ENCODE measurements at regions not wholly inside any gene's neighbourhood (a gene's known extent, or its start where the extent isn't known, plus 50 kb on each side); places are given as distances from the start of the nearest gene placed in this dataset.

GRCh38 chr7:115533785-115534184 lies 496.8 kb downstream of the TFEC start:
- in situ Hi-C loops (cut with HindIII; ENCODE audit: low pct_unique_long_range_greater_than_20kb, low sequenced_read_pairs), result no loop called here
- DNase-seq (ENCODE audit: low read depth), result no peak

- DNase-seq (ENCODE audit: low read depth), result no peak
- in situ Hi-C loops (cut with HindIII; ENCODE audit: low pct_unique_long_range_greater_than_20kb, low sequenced_read_pairs), result no loop called here
Observed at GRCh38 chr7:115526278-115526677, 504.3 kb downstream of the TFEC start.

GRCh38 chr7:115522174-115522573 lies 508.4 kb downstream of the TFEC start:
- no peak for DNase-seq (ENCODE audit: low read depth)
- in situ Hi-C loops (cut with HindIII; ENCODE audit: low pct_unique_long_range_greater_than_20kb, low sequenced_read_pairs), result no loop called here

- DNase-seq (ENCODE audit: low read depth), result no peak
- in situ Hi-C loops (cut with HindIII; ENCODE audit: low pct_unique_long_range_greater_than_20kb, low sequenced_read_pairs), result no loop called here
Observed at GRCh38 chr7:115516341-115516740, 514.2 kb downstream of the TFEC start.

- in situ Hi-C loops (cut with HindIII; ENCODE audit: low pct_unique_long_range_greater_than_20kb, low sequenced_read_pairs), result no loop called here
- no peak for DNase-seq (ENCODE audit: low read depth)
Observed at GRCh38 chr7:115511330-115511729, 519.2 kb downstream of the TFEC start.

- in situ Hi-C loops (cut with HindIII; ENCODE audit: low pct_unique_long_range_greater_than_20kb, low sequenced_read_pairs), result no loop called here
- DNase-seq (ENCODE audit: low read depth), result no peak
Observed at GRCh38 chr7:115505136-115505535, 525.4 kb downstream of the TFEC start.

DNA sequence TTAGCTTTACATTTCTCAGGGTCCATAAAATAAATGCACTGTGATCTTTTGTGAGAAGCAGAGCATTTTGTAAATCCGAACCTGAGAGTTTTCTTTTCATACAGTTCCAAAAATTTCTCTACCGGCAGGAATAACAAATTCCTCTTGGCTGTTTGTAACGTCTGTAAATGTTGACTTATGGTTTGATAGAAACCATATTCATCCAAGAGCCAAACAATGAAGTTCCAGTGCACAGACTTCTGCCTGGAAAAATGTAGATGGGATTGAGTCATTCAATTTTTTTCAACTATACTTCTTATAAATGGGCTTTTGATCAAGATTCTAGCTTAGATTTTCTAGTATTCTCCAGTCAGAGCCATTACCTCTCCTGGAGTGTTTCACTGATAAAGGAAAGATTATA lies 530.6 kb downstream of the TFEC start:
- no peak for DNase-seq (ENCODE audit: low read depth)
- in situ Hi-C loops (cut with HindIII; ENCODE audit: low pct_unique_long_range_greater_than_20kb, low sequenced_read_pairs), result no loop called here

GRCh38 chr7:115496006-115496405 lies 534.6 kb downstream of the TFEC start:
- DNase-seq (ENCODE audit: low read depth), result no peak
- in situ Hi-C loops (cut with HindIII; ENCODE audit: low pct_unique_long_range_greater_than_20kb, low sequenced_read_pairs), result no loop called here

DNA sequence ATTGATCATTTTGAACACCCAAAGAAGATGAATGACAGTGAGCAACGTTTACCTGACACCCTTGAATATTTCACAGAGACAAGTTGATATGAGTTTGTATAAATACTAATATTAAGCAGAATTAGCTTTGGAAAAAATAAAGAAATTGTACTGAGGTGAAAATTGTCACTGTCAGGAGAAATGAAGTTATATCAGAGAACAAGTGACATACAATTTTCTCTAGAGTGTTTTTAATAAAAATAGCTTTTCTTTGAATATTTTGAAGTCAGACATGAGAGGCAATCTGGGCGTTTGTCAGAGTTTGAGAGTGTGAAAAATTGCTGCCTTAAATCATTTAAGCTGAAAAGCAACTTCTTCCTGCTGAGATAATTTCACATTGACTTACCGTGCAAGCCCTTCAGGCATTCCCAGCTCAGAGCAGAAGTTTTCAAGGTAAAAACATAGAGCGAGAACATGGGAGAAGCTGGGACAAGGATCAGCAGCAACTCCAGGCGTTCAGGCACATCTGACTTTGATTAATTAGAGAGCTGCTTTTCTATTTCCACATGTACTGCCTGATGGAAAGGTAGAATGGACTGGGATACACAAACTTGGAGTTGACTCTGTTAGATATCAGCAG lies 535.9 kb downstream of the TFEC start:
- in situ Hi-C loops (cut with HindIII; ENCODE audit: low pct_unique_long_range_greater_than_20kb, low sequenced_read_pairs), result no loop called here
- DNase-seq (ENCODE audit: low read depth), result no peak

GRCh38 chr7:115493381-115493780 lies 537.2 kb downstream of the TFEC start:
- in situ Hi-C loops (cut with HindIII; ENCODE audit: low pct_unique_long_range_greater_than_20kb, low sequenced_read_pairs), result no loop called here
- no peak for DNase-seq (ENCODE audit: low read depth)

GRCh38 chr7:115491744-115492380 lies 538.7 kb downstream of the TFEC start:
- in situ Hi-C loops (cut with HindIII; ENCODE audit: low pct_unique_long_range_greater_than_20kb, low sequenced_read_pairs), result no loop called here
- no peak for DNase-seq (ENCODE audit: low read depth)

DNA sequence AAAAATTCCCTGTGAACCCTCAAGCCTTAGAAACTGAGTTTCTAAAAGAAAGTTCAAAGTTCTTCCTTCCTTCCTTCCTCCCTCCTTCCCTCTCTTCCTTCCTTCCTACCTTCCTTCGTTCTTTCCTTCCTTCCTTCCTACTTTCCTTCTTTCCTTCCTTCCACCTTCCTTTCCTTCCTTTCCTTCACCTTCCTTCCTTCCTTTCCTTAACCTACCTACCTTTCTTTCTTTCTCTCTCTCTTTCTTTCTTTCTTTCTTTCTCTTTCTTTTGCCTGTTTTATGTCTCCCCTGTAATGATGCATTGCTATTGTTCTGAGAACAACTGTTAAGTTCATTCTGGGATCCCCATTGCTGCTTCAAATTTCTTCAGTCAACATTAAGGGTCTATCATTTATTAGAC lies 551.1 kb downstream of the TFEC start:
- in situ Hi-C loops (cut with HindIII; ENCODE audit: low pct_unique_long_range_greater_than_20kb, low sequenced_read_pairs), result no loop called here
- DNase-seq (ENCODE audit: low read depth), result no peak

DNA sequence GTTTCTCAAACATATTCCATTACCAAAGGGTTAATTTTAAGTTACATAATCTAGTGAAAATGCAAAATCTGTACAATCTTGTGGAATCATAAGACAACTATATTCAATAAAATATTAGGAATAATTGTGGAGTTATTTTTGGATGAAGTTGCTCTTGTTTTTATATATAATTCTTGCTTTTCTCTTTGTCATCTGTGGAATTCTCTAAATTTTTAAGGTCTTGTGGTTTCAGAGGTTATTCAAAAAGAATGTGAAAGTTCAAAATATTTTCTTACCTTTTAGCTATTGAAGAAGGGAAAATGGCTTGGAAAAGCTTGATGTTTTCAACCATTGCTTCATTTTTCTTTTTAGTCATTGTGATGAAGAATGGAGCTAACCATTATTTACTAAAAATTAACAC lies 552.1 kb downstream of the TFEC start:
- DNase-seq (ENCODE audit: low read depth), result no peak
- in situ Hi-C loops (cut with HindIII; ENCODE audit: low pct_unique_long_range_greater_than_20kb, low sequenced_read_pairs), result no loop called here

GRCh38 chr7:115477193-115477651 lies 553.3 kb downstream of the TFEC start:
- in situ Hi-C loops (cut with HindIII; ENCODE audit: low pct_unique_long_range_greater_than_20kb, low sequenced_read_pairs), result no loop called here
- no peak for DNase-seq (ENCODE audit: low read depth)

DNA sequence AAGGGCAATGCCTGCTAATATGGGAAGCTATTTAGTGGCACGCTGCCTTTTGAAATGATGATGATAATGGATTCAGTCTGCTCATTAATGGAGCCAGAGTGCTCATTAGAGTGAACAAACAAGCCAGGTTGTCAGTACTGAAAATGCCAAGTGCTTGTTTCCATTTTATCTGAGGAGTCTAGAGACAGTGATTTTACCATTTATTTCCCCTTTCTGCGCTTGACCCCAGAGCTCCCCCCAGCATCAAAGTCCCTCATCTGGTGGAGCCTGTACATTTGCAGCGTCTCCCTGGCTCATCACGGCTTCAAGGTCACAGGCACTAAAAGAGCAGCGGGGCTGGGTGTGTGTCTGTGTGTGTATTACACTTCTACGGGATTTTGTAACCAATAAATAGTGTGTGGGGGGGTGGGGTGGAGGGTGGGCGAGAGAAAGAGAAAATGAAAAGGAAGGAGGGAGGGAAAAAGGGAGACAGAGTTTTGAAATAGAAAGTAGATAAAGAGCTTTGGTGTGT lies 553.8 kb downstream of the TFEC start:
- in situ Hi-C loops (cut with HindIII; ENCODE audit: low pct_unique_long_range_greater_than_20kb, low sequenced_read_pairs), result no loop called here
- DNase-seq (ENCODE audit: low read depth), result no peak

DNA sequence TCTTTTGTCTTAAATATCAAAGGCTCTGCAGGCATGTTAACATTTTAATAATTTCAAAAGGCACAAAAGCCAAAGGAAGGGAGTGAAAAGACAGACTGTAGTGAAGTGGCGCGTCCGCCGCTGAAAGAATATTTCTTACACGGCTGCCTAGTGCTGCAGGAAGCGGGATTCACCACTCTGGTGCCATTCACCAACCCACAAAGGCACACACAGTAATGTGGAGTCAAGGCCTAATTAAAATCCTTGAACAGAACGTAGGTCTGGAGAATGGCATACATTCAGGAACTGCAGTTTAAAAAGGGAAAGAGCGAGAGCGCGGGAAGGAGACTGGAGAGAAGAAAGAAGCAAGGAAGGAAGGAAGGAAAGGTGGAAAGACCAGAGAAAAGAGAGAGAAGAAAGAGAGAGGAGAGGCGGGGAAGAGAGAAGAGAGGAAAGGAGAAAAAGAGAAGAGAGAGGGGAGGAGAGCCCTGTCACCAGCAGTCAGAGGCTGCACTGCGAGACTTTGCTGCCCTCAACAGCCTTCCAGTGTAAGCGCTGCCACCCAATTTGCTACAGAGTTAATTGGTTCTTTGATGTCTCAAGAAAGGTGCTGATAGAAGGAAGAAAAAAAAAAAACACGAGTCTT lies 554.0 kb downstream of the MDFIC start:
- in situ Hi-C loops (cut with HindIII; ENCODE audit: low pct_unique_long_range_greater_than_20kb, low sequenced_read_pairs), result no loop called here
- no peak for DNase-seq (ENCODE audit: low read depth)

GRCh38 chr7:115475206-115475605 lies 553.3 kb downstream of the MDFIC start:
- in situ Hi-C loops (cut with HindIII; ENCODE audit: low pct_unique_long_range_greater_than_20kb, low sequenced_read_pairs), result no loop called here

GRCh38 chr7:115474137-115474536 lies 552.2 kb downstream of the MDFIC start:
- no peak for DNase-seq (ENCODE audit: low read depth)
- in situ Hi-C loops (cut with HindIII; ENCODE audit: low pct_unique_long_range_greater_than_20kb, low sequenced_read_pairs), result no loop called here

More at GRCh38 chr7:115475206-115475605, 553.3 kb downstream of the MDFIC start:
- DNase-seq (ENCODE audit: low read depth), result no peak

- in situ Hi-C loops (cut with HindIII; ENCODE audit: low pct_unique_long_range_greater_than_20kb, low sequenced_read_pairs), result no loop called here
- no peak for DNase-seq (ENCODE audit: low read depth)
Observed at GRCh38 chr7:115471891-115472290, 550.0 kb downstream of the MDFIC start.
